Astrocyte (in vitro differentiated cells and primary cell): ENCODE measurements at regions not wholly inside any gene's neighbourhood (a gene's known extent, or its start where the extent isn't known, plus 50 kb on each side); places are given as distances from the start of the nearest gene placed in this dataset.

ENCODE experiments used
- DNase-seq: peaks from one replicate; pipeline ENCODE4 v3.0.0-alpha.2; 2010; ENCODE audit warnings: low read depth
- FAIRE-seq: peaks from 2 replicates; lab custom pipeline; 2011; peaks lifted over from hg19 to GRCh38; lab: Jason Lieb, UNC
- H2AFZ ChIP-seq: 2 replicates; pipeline ENCODE4 v1.6.0; 2012; ENCODE audit warnings: low read depth, low read length, inconsistent platforms
- H3K27ac ChIP-seq: 2 replicates; pipeline ENCODE4 v1.5.1; 2011; ENCODE audit warnings: low read depth, low read length, inconsistent platforms
- H3K27me3 ChIP-seq: 2 replicates; pipeline ENCODE4 v1.6.0; 2011; ENCODE audit warnings: low read length, inconsistent platforms; ENCODE audit not compliant: insufficient read depth
- H3K36me3 ChIP-seq: 2 replicates; pipeline ENCODE4 v1.5.1; 2011; ENCODE audit warnings: low read length, inconsistent platforms; ENCODE audit not compliant: insufficient read depth
- H3K4me1 ChIP-seq: 2 replicates; pipeline ENCODE4 v1.5.1; 2011; ENCODE audit warnings: low read length, inconsistent platforms; ENCODE audit not compliant: insufficient read depth
- H3K4me2 ChIP-seq: 2 replicates; pipeline ENCODE4 v1.6.0; 2012; ENCODE audit warnings: low read length, inconsistent platforms
- H3K4me3 ChIP-seq: 2 replicates; pipeline ENCODE4 v1.5.1; 2011; ENCODE audit warnings: low read depth, mild to moderate bottlenecking, low read length, inconsistent platforms; ENCODE audit not compliant: insufficient read depth
- H3K79me2 ChIP-seq: 2 replicates; pipeline ENCODE4 v1.6.0; 2012; ENCODE audit warnings: mild to moderate bottlenecking, low read length, inconsistent platforms; ENCODE audit not compliant: insufficient read depth
- H3K9ac ChIP-seq: 2 replicates; pipeline ENCODE4 v1.6.0; 2012; ENCODE audit warnings: mild to moderate bottlenecking, low read length, inconsistent platforms
- H3K9me3 ChIP-seq: 2 replicates; pipeline ENCODE4 v1.5.1; 2012; ENCODE audit warnings: low read depth, mild to moderate bottlenecking, low read length, inconsistent platforms; ENCODE audit not compliant: insufficient read depth
- H4K20me1 ChIP-seq: 2 replicates; pipeline ENCODE4 v1.6.0; 2012; ENCODE audit warnings: low read length, inconsistent platforms; ENCODE audit not compliant: insufficient read depth
- H3K27ac Mint-ChIP-seq: one replicate; pipeline ENCODE4 v1.8.0; 2021; ENCODE audit warnings: mild to moderate bottlenecking, mixed read lengths; ENCODE audit not compliant: unreplicated experiment
- H3K27me3 Mint-ChIP-seq: one replicate; pipeline ENCODE4 v1.8.0; 2021; ENCODE audit warnings: low read depth, mixed read lengths; ENCODE audit not compliant: unreplicated experiment
- H3K36me3 Mint-ChIP-seq: one replicate; pipeline ENCODE4 v1.8.0; 2021; ENCODE audit warnings: low read depth, mixed read lengths; ENCODE audit not compliant: unreplicated experiment
- H3K4me1 Mint-ChIP-seq: one replicate; pipeline ENCODE4 v1.8.0; 2021; ENCODE audit warnings: low read depth, mixed read lengths; ENCODE audit not compliant: unreplicated experiment
- H3K4me3 Mint-ChIP-seq: one replicate; pipeline ENCODE4 v1.8.0; 2021; ENCODE audit warnings: mild to moderate bottlenecking, moderate library complexity, mixed read lengths; ENCODE audit not compliant: unreplicated experiment
- H3K9me3 Mint-ChIP-seq: one replicate; pipeline ENCODE4 v1.8.0; 2021; ENCODE audit warnings: mild to moderate bottlenecking, mixed read lengths; ENCODE audit not compliant: unreplicated experiment
- EZH2 ChIP-seq: IDR thresholded peaks from 2 replicates; pipeline ENCODE4 v1.6.1; 2012; ENCODE audit warnings: mild to moderate bottlenecking, low read length, inconsistent platforms; ENCODE audit not compliant: insufficient read depth
- TF ChIP-seq, protein P1 (sequence below): IDR thresholded peaks from 2 replicates; pipeline ENCODE4 v1.5.1; 2011; ENCODE audit warnings: low read depth, mild to moderate bottlenecking, inconsistent platforms, low read length, moderate library complexity; ENCODE audit not compliant: insufficient read depth

DNA sequence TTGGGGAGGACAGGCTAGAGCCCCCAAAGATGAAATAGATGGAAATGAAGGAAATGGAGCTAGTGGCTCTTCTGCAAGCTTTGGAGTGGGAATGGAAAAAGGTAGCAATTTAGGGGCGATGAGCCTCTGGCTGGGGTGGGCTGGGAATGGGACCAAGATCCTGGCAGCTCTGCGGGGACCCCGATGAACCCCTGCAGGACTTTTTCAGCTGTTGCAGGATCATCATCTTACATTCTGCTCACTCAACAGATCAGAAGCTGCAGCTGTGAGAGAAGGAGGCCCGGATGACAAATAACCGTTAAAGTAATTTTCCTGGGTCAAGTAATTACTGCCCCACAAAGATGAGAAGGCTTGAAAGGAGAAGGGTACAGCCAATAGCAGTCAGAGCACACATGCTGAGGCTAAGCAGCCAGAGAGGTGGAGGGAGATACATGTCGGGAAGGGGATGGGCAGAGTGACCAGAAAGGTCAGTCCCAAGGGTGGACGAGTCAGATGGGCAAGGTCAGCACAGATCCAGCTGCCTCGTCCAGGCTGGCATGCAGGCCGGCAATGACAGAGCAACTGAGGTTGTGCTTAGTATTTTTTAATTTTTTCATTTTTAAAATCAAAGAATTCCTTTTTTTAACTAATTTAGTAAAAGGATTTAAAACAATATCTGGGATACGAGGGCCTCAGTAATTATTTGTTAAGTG is 245.0 kb upstream of the RAB6C start:
- no peak for DNase-seq
- H3K27ac ChIP-seq: no peak overlapping the region
- no peaks in the 10 kb centered on the region for H3K9me3 Mint-ChIP-seq

DNA sequence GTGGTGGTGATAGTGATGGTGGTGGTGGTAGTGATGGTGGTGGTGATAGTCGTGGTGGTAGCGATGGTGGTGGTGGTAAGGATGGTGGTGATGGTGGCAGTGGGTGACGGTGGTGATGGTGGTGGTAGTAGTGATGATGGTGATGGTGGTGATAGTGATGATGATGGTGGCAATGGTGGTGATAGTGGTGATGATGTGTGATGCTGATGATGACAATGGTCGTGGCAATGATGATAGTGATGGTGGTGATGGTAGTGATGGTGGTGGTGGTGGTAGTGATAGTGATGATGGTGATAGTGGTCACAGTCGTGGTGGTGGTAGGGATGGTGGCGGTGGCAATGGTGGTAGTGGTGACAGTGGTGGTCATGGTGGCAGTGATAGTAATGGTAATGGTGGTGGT is 243.9 kb upstream of the RAB6C start:
- Mint-ChIP-seq H3K27ac (no peak overlapping the region), H3K36me3 (no peaks in the 10 kb centered on the region), H3K9me3 (peaks cover 2% of the 10 kb centered on the region), H3K4me3 (no peak overlapping the region), H3K27me3 (peaks cover 22% of the 10 kb centered on the region), H3K4me1 (no peaks in the 10 kb centered on the region)
- Histone ChIP-seq H3K9me3 (peaks cover 11% of the 10 kb centered on the region), H4K20me1 (no peaks in the 10 kb centered on the region), H2AFZ (no peak overlapping the region), H3K27ac (no peak overlapping the region), H3K79me2 (no peaks in the 10 kb centered on the region), H3K27me3 (no peaks in the 10 kb centered on the region), H3K4me1 (no peaks in the 10 kb centered on the region), H3K4me2 (no peak overlapping the region), H3K4me3 (no peak overlapping the region), H3K9ac (no peak overlapping the region), H3K36me3 (no peaks in the 10 kb centered on the region)
- FAIRE-seq (no peak), DNase-seq (no peak)
- TF ChIP-seq EZH2: no peak
- TF ChIP-seq, protein P1, sequence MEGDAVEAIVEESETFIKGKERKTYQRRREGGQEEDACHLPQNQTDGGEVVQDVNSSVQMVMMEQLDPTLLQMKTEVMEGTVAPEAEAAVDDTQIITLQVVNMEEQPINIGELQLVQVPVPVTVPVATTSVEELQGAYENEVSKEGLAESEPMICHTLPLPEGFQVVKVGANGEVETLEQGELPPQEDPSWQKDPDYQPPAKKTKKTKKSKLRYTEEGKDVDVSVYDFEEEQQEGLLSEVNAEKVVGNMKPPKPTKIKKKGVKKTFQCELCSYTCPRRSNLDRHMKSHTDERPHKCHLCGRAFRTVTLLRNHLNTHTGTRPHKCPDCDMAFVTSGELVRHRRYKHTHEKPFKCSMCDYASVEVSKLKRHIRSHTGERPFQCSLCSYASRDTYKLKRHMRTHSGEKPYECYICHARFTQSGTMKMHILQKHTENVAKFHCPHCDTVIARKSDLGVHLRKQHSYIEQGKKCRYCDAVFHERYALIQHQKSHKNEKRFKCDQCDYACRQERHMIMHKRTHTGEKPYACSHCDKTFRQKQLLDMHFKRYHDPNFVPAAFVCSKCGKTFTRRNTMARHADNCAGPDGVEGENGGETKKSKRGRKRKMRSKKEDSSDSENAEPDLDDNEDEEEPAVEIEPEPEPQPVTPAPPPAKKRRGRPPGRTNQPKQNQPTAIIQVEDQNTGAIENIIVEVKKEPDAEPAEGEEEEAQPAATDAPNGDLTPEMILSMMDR: no peak

More for the DNA sequence above, 245.0 kb upstream of the RAB6C start:
- Histone ChIP-seq H3K9me3 (peaks cover 11% of the 10 kb centered on the region), H3K4me3 (no peak overlapping the region), H3K4me2 (no peak overlapping the region), H3K79me2 (no peaks in the 10 kb centered on the region), H3K27me3 (no peaks in the 10 kb centered on the region), H4K20me1 (no peaks in the 10 kb centered on the region), H3K4me1 (no peaks in the 10 kb centered on the region), H2AFZ (no peak overlapping the region), H3K36me3 (no peaks in the 10 kb centered on the region), H3K9ac (no peak overlapping the region)
- H3K27ac Mint-ChIP-seq: no peak overlapping the region
- no peak overlapping the region for H3K4me3 Mint-ChIP-seq
- H3K27me3 Mint-ChIP-seq: peaks cover 14% of the 10 kb centered on the region
- FAIRE-seq: no peak
- no peaks in the 10 kb centered on the region for H3K4me1 Mint-ChIP-seq
- H3K36me3 Mint-ChIP-seq: no peaks in the 10 kb centered on the region
- TF ChIP-seq, protein P1: no peak
- no peak for TF ChIP-seq EZH2
